ENCODE measurements at regions not wholly inside any gene's neighbourhood (a gene's known extent, or its start where the extent isn't known, plus 50 kb on each side); places are given as distances from the start of the nearest gene placed in this dataset.

GRCh38 chr6:22448291-22448711 lies 121.1 kb upstream of the HDGFL1 start:
- Histone ChIP-seq H3K9me3 (ENCODE audit: insufficient read depth, low read length, severe bottlenecking) (no peaks in the 10 kb centered on the region), H3K27ac (ENCODE audit: low read length) (no peak overlapping the region), H2AFZ (ENCODE audit: low read depth, low read length) (no peak overlapping the region), H4K20me1 (ENCODE audit: insufficient read depth, low read length) (no peaks in the 10 kb centered on the region), H3K4me2 (ENCODE audit: insufficient read depth, low read length) (no peak overlapping the region), H3K79me2 (ENCODE audit: insufficient read depth, low read length) (no peaks in the 10 kb centered on the region), H3K36me3 (ENCODE audit: insufficient read depth, low read length) (no peaks in the 10 kb centered on the region), H3K27me3 (ENCODE audit: insufficient read depth, low read length, poor library complexity) (no peaks in the 10 kb centered on the region), H3K4me3 (ENCODE audit: low read depth in 1 of 2, low read length in 2 of 2) (no peak overlapping the region), H3K9ac (ENCODE audit: low read depth, low read length) (no peak overlapping the region), H3K4me1 (ENCODE audit: insufficient read depth, low read length) (no peaks in the 10 kb centered on the region)
- no peak for ATAC-seq (ENCODE audit: insufficient read depth, low read depth)
- TF ChIP-seq CTCF (IDR thresholded peaks at IDR 0.05; ENCODE audit: borderline replicate concordance, extremely low read depth, low read length, poor library complexity, severe bottlenecking) (no peak), EZH2 (IDR thresholded peaks at IDR 0.05; ENCODE audit: borderline replicate concordance, low read depth, low read length, severe bottlenecking) (no peak)
- no peak for DNase-seq

GRCh38 chr6:22451962-22452361 lies 117.4 kb upstream of the HDGFL1 start:
- H3K9me3 ChIP-seq (ENCODE audit: insufficient read depth, low read length, severe bottlenecking): no peaks in the 10 kb centered on the region
- H3K27me3 ChIP-seq (ENCODE audit: insufficient read depth, low read length, poor library complexity): no peaks in the 10 kb centered on the region

GRCh38 chr6:22455378-22455777 lies 114.0 kb upstream of the HDGFL1 start:
- no peak overlapping the region for H3K9ac ChIP-seq (ENCODE audit: low read depth, low read length)
- ATAC-seq (ENCODE audit: insufficient read depth, low read depth): no peak
- H3K4me1 ChIP-seq (ENCODE audit: insufficient read depth, low read length): no peaks in the 10 kb centered on the region
- no peaks in the 10 kb centered on the region for H3K27me3 ChIP-seq (ENCODE audit: insufficient read depth, low read length, poor library complexity)
- H2AFZ ChIP-seq (ENCODE audit: low read depth, low read length): no peak overlapping the region
- H3K79me2 ChIP-seq (ENCODE audit: insufficient read depth, low read length): no peaks in the 10 kb centered on the region
- no peak overlapping the region for H3K4me2 ChIP-seq (ENCODE audit: insufficient read depth, low read length)
- TF ChIP-seq CTCF (IDR thresholded peaks at IDR 0.05; ENCODE audit: borderline replicate concordance, extremely low read depth, low read length, poor library complexity, severe bottlenecking) (no peak), EZH2 (IDR thresholded peaks at IDR 0.05; ENCODE audit: borderline replicate concordance, low read depth, low read length, severe bottlenecking) (no peak)
- H4K20me1 ChIP-seq (ENCODE audit: insufficient read depth, low read length): no peaks in the 10 kb centered on the region
- no peak overlapping the region for H3K4me3 ChIP-seq (ENCODE audit: low read depth in 1 of 2, low read length in 2 of 2)
- no peak for DNase-seq
- no peaks in the 10 kb centered on the region for H3K9me3 ChIP-seq (ENCODE audit: insufficient read depth, low read length, severe bottlenecking)
- H3K36me3 ChIP-seq (ENCODE audit: insufficient read depth, low read length): no peaks in the 10 kb centered on the region
- no peak overlapping the region for H3K27ac ChIP-seq (ENCODE audit: low read length)

More at GRCh38 chr6:22451962-22452361, 117.4 kb upstream of the HDGFL1 start:
- no peak overlapping the region for H3K4me2 ChIP-seq (ENCODE audit: insufficient read depth, low read length)
- H3K9ac ChIP-seq (ENCODE audit: low read depth, low read length): no peak overlapping the region
- DNase-seq: no peak
- H3K4me3 ChIP-seq (ENCODE audit: low read depth in 1 of 2, low read length in 2 of 2): no peak overlapping the region
- no peak overlapping the region for H2AFZ ChIP-seq (ENCODE audit: low read depth, low read length)
- TF ChIP-seq CTCF (IDR thresholded peaks at IDR 0.05; ENCODE audit: borderline replicate concordance, extremely low read depth, low read length, poor library complexity, severe bottlenecking) (no peak), EZH2 (IDR thresholded peaks at IDR 0.05; ENCODE audit: borderline replicate concordance, low read depth, low read length, severe bottlenecking) (no peak)
- ATAC-seq (ENCODE audit: insufficient read depth, low read depth): no peak
- no peaks in the 10 kb centered on the region for H4K20me1 ChIP-seq (ENCODE audit: insufficient read depth, low read length)
- no peaks in the 10 kb centered on the region for H3K4me1 ChIP-seq (ENCODE audit: insufficient read depth, low read length)
- no peaks in the 10 kb centered on the region for H3K36me3 ChIP-seq (ENCODE audit: insufficient read depth, low read length)
- H3K79me2 ChIP-seq (ENCODE audit: insufficient read depth, low read length): no peaks in the 10 kb centered on the region
- no peak overlapping the region for H3K27ac ChIP-seq (ENCODE audit: low read length)

- Histone ChIP-seq H3K79me2 (ENCODE audit: insufficient read depth, low read length) (no peaks in the 10 kb centered on the region), H2AFZ (ENCODE audit: low read depth, low read length) (no peak overlapping the region), H3K27ac (ENCODE audit: low read length) (no peak overlapping the region), H3K27me3 (ENCODE audit: insufficient read depth, low read length, poor library complexity) (no peaks in the 10 kb centered on the region), H3K4me3 (ENCODE audit: low read depth in 1 of 2, low read length in 2 of 2) (no peak overlapping the region), H3K36me3 (ENCODE audit: insufficient read depth, low read length) (no peaks in the 10 kb centered on the region), H3K9me3 (ENCODE audit: insufficient read depth, low read length, severe bottlenecking) (no peaks in the 10 kb centered on the region), H4K20me1 (ENCODE audit: insufficient read depth, low read length) (no peaks in the 10 kb centered on the region), H3K9ac (ENCODE audit: low read depth, low read length) (no peak overlapping the region), H3K4me1 (ENCODE audit: insufficient read depth, low read length) (no peaks in the 10 kb centered on the region), H3K4me2 (ENCODE audit: insufficient read depth, low read length) (no peak overlapping the region)
- DNase-seq (no peak), ATAC-seq (ENCODE audit: insufficient read depth, low read depth) (no peak)
- TF ChIP-seq CTCF (IDR thresholded peaks at IDR 0.05; ENCODE audit: borderline replicate concordance, extremely low read depth, low read length, poor library complexity, severe bottlenecking): no peak
- no peak for TF ChIP-seq EZH2 (IDR thresholded peaks at IDR 0.05; ENCODE audit: borderline replicate concordance, low read depth, low read length, severe bottlenecking)
Observed at GRCh38 chr6:22457996-22458395, 111.4 kb upstream of the HDGFL1 start.
